ENCODE measurements at regions not wholly inside any gene's neighbourhood (a gene's known extent, or its start where the extent isn't known, plus 50 kb on each side); places are given as distances from the start of the nearest gene placed in this dataset.

GRCh38 chr9:2341126-2341525, 280.5 kb upstream of the VLDLR start:
- no peak overlapping the region for H3K27ac Mint-ChIP-seq (ENCODE audit: unreplicated experiment)
- no peak for DNase-seq (ENCODE audit: extremely low spot score, unreplicated experiment)
- H3K36me3 Mint-ChIP-seq (ENCODE audit: unreplicated experiment), result no peaks in the 10 kb centered on the region
- H3K27me3 Mint-ChIP-seq (ENCODE audit: unreplicated experiment), result no peaks in the 10 kb centered on the region
- no peaks in the 10 kb centered on the region for H3K4me1 Mint-ChIP-seq (ENCODE audit: unreplicated experiment)
- no peaks in the 10 kb centered on the region for H3K9me3 Mint-ChIP-seq (ENCODE audit: unreplicated experiment)
- TF ChIP-seq CTCF (IDR thresholded peaks at IDR 0.05), result no peak
- no peak overlapping the region for H3K4me3 Mint-ChIP-seq (ENCODE audit: unreplicated experiment)

- Mint-ChIP-seq H3K4me3 (ENCODE audit: unreplicated experiment) (no peak overlapping the region), H3K9me3 (ENCODE audit: unreplicated experiment) (no peaks in the 10 kb centered on the region), H3K36me3 (ENCODE audit: unreplicated experiment) (no peaks in the 10 kb centered on the region), H3K27ac (ENCODE audit: unreplicated experiment) (no peak overlapping the region), H3K4me1 (ENCODE audit: unreplicated experiment) (no peaks in the 10 kb centered on the region), H3K27me3 (ENCODE audit: unreplicated experiment) (no peaks in the 10 kb centered on the region)
- TF ChIP-seq CTCF (IDR thresholded peaks at IDR 0.05), result no peak
- no peak for DNase-seq (ENCODE audit: extremely low spot score, unreplicated experiment)
Observed at GRCh38 chr9:2341956-2342355, 279.6 kb upstream of the VLDLR start.

GRCh38 chr9:2343756-2344155, 277.8 kb upstream of the VLDLR start:
- peaks cover 16% of the 10 kb centered on the region for H3K9me3 Mint-ChIP-seq (ENCODE audit: unreplicated experiment)
- no peak for TF ChIP-seq CTCF (IDR thresholded peaks at IDR 0.05)
- H3K27ac Mint-ChIP-seq (ENCODE audit: unreplicated experiment), result no peak overlapping the region
- no peaks in the 10 kb centered on the region for H3K36me3 Mint-ChIP-seq (ENCODE audit: unreplicated experiment)
- no peaks in the 10 kb centered on the region for H3K27me3 Mint-ChIP-seq (ENCODE audit: unreplicated experiment)
- no peak overlapping the region for H3K4me3 Mint-ChIP-seq (ENCODE audit: unreplicated experiment)
- no peak for DNase-seq (ENCODE audit: extremely low spot score, unreplicated experiment)
- H3K4me1 Mint-ChIP-seq (ENCODE audit: unreplicated experiment), result no peaks in the 10 kb centered on the region

GRCh38 chr9:2344436-2344835, 277.2 kb upstream of the VLDLR start:
- peaks cover 17% of the 10 kb centered on the region for H3K9me3 Mint-ChIP-seq (ENCODE audit: unreplicated experiment)
- no peak overlapping the region for H3K27ac Mint-ChIP-seq (ENCODE audit: unreplicated experiment)
- no peaks in the 10 kb centered on the region for H3K27me3 Mint-ChIP-seq (ENCODE audit: unreplicated experiment)

GRCh38 chr9:2345013-2345412, 276.6 kb upstream of the VLDLR start:
- peaks cover 17% of the 10 kb centered on the region for H3K9me3 Mint-ChIP-seq (ENCODE audit: unreplicated experiment)
- no peak for DNase-seq (ENCODE audit: extremely low spot score, unreplicated experiment)
- no peak overlapping the region for H3K27ac Mint-ChIP-seq (ENCODE audit: unreplicated experiment)
- H3K4me3 Mint-ChIP-seq (ENCODE audit: unreplicated experiment), result no peak overlapping the region
- no peak for TF ChIP-seq CTCF (IDR thresholded peaks at IDR 0.05)
- no peaks in the 10 kb centered on the region for H3K4me1 Mint-ChIP-seq (ENCODE audit: unreplicated experiment)
- H3K36me3 Mint-ChIP-seq (ENCODE audit: unreplicated experiment), result no peaks in the 10 kb centered on the region
- H3K27me3 Mint-ChIP-seq (ENCODE audit: unreplicated experiment), result no peaks in the 10 kb centered on the region

More at GRCh38 chr9:2344436-2344835, 277.2 kb upstream of the VLDLR start:
- TF ChIP-seq CTCF (IDR thresholded peaks at IDR 0.05), result no peak
- H3K4me1 Mint-ChIP-seq (ENCODE audit: unreplicated experiment), result no peaks in the 10 kb centered on the region
- no peaks in the 10 kb centered on the region for H3K36me3 Mint-ChIP-seq (ENCODE audit: unreplicated experiment)
- no peak for DNase-seq (ENCODE audit: extremely low spot score, unreplicated experiment)
- no peak overlapping the region for H3K4me3 Mint-ChIP-seq (ENCODE audit: unreplicated experiment)

Data from osteocyte (in vitro differentiated cells).